NCI-H2171 treated with DMSO at 0.1 percent for 48 hours (cell line): ENCODE measurements at regions not wholly inside any gene's neighbourhood (a gene's known extent, or its start where the extent isn't known, plus 50 kb on each side); places are given as distances from the start of the nearest gene placed in this dataset.
"Not testable (repeated sequence)": the region's sequence is repeated elsewhere in the genome, so short reads cannot be mapped to it uniquely, and the experiment has no call there.

Source experiments
- DNase-seq: peaks from one replicate; lab custom pipeline; 2025; lab: John Stamatoyannopoulos, UW

- DNase-seq, result no peak
Observed at GRCh38 chr1:182259968-182260367, 131.6 kb downstream of the GLUL start.

GRCh38 chr1:182259229-182259872 is 132.2 kb downstream of the GLUL start:
- DNase-seq, result no peak

GRCh38 chr1:182257369-182258063 is 134.1 kb downstream of the GLUL start:
- no peak for DNase-seq

- no peak for DNase-seq
Observed at GRCh38 chr1:182256931-182257330, 134.7 kb downstream of the GLUL start.

GRCh38 chr1:182255494-182255893 is 136.1 kb downstream of the GLUL start:
- no peak for DNase-seq

GRCh38 chr1:182253319-182253860 is 138.2 kb downstream of the GLUL start:
- DNase-seq, result no peak

GRCh38 chr1:182251561-182251960 is 140.0 kb downstream of the GLUL start:
- DNase-seq, result no peak

GRCh38 chr1:182249201-182249676 is 142.4 kb downstream of the GLUL start:
- DNase-seq, result peak; percentile 84

- no peak for DNase-seq
Observed at GRCh38 chr1:182248721-182249120, 142.9 kb downstream of the GLUL start.

GRCh38 chr1:182247813-182248212 is 143.8 kb downstream of the GLUL start:
- DNase-seq, result not testable (repeated sequence)

- DNase-seq, result no peak
Observed at GRCh38 chr1:182246783-182247182, 144.8 kb downstream of the GLUL start.

GRCh38 chr1:182245040-182245439 is 146.6 kb downstream of the GLUL start:
- no peak for DNase-seq

GRCh38 chr1:182244451-182244850 is 147.1 kb downstream of the GLUL start:
- no peak for DNase-seq

GRCh38 chr1:182242641-182243040 is 148.9 kb downstream of the GLUL start:
- DNase-seq, result no peak

GRCh38 chr1:182240085-182240484 is 151.5 kb downstream of the GLUL start:
- no peak for DNase-seq

- no peak for DNase-seq
Observed at GRCh38 chr1:182238421-182238820, 153.2 kb downstream of the GLUL start.

- no peak for DNase-seq
Observed at GRCh38 chr1:182237329-182237728, 154.3 kb downstream of the GLUL start.

GRCh38 chr1:182236651-182237077 is 154.9 kb downstream of the GLUL start:
- DNase-seq, result no peak

GRCh38 chr1:182235952-182236650 is 155.5 kb downstream of the GLUL start:
- DNase-seq, result peak; percentile 35

GRCh38 chr1:182235604-182235951 is 156.0 kb downstream of the GLUL start:
- no peak for DNase-seq

- DNase-seq, result peak; percentile 96
Observed at GRCh38 chr1:182229921-182230491, 161.6 kb downstream of the GLUL start.

- DNase-seq, result no peak
Observed at GRCh38 chr1:182229451-182229850, 162.1 kb downstream of the GLUL start.
